Loucy (cell line): ENCODE measurements at regions not wholly inside any gene's neighbourhood (a gene's known extent, or its start where the extent isn't known, plus 50 kb on each side); places are given as distances from the start of the nearest gene placed in this dataset.

Experiments
- H2AFZ ChIP-seq: fragments of 200-600 bp; sonication (generic); 2 replicates; pipeline ENCODE4 v1.6.0; 2016; ENCODE audit warnings: antibody characterized with exemption, mild to moderate bottlenecking, low read length, moderate library complexity
- H3F3A ChIP-seq: fragments of 200-600 bp; 2 replicates; pipeline ENCODE4 v1.6.0; 2016; ENCODE audit warnings: antibody characterized with exemption, low read depth, mild to moderate bottlenecking
- H3K27me3 ChIP-seq: fragments of 200-600 bp; sonication (generic); 2 replicates; pipeline ENCODE4 v1.6.1; 2014; ENCODE audit warnings: low read length, mild to moderate bottlenecking; ENCODE audit not compliant: insufficient read depth, poor library complexity, severe bottlenecking
- H3K36me3 ChIP-seq: fragments of 200-600 bp; sonication (generic); 2 replicates; pipeline ENCODE4 v1.6.1; 2016; ENCODE audit warnings: low read length; ENCODE audit not compliant: insufficient read depth
- H3K4me1 ChIP-seq: fragments of 200-600 bp; sonication (generic); 2 replicates; pipeline ENCODE4 v1.5.1; 2014; ENCODE audit warnings: low read length, mild to moderate bottlenecking; ENCODE audit not compliant: insufficient read depth, poor library complexity, severe bottlenecking
- H3K4me2 ChIP-seq: fragments of 200-600 bp; sonication (generic); 2 replicates; pipeline ENCODE4 v1.6.0; 2014; ENCODE audit warnings: antibody characterized with exemption, low read length, low read depth, mild to moderate bottlenecking; ENCODE audit not compliant: poor library complexity, severe bottlenecking
- H3K4me3 ChIP-seq: fragments of 200-600 bp; sonication (generic); 2 replicates; pipeline ENCODE4 v1.5.1; 2014; ENCODE audit warnings: low read length, mild to moderate bottlenecking, mixed read lengths; ENCODE audit not compliant: poor library complexity, severe bottlenecking
- H3K79me2 ChIP-seq: fragments of 200-600 bp; sonication (generic); 2 replicates; pipeline ENCODE4 v1.6.1; 2014; ENCODE audit warnings: low read length; ENCODE audit not compliant: insufficient read depth
- H3K9ac ChIP-seq: fragments of 200-600 bp; sonication (generic); 2 replicates; pipeline ENCODE4 v1.6.0; 2014; ENCODE audit warnings: mild to moderate bottlenecking, low read depth, low read length, moderate library complexity; ENCODE audit not compliant: poor library complexity, severe bottlenecking
- H3K9me2 ChIP-seq: fragments of 200-600 bp; sonication (generic); replicated peaks from 2 replicates; pipeline ENCODE4 v1.6.1; 2016; ENCODE audit warnings: low read depth, low read length, mixed read lengths
- H3K9me3 ChIP-seq: fragments of 200-600 bp; sonication (generic); 2 replicates; pipeline ENCODE4 v1.6.1; 2014; ENCODE audit warnings: mild to moderate bottlenecking, antibody characterized with exemption, low read length, low read depth; ENCODE audit not compliant: insufficient read depth
- H4K20me1 ChIP-seq: fragments of 200-600 bp; sonication (generic); 2 replicates; pipeline ENCODE4 v1.6.0; 2014; ENCODE audit warnings: antibody characterized with exemption, low read length, mild to moderate bottlenecking; ENCODE audit not compliant: insufficient read depth, poor library complexity, severe bottlenecking
- CTCF ChIP-seq: fragments of 200-600 bp; sonication (generic); conservative IDR thresholded peaks from 2 replicates; pipeline ENCODE4 v1.5.1; 2014; ENCODE audit warnings: mild to moderate bottlenecking, antibody characterized with exemption, low read length
- EZH2phosphoT487 ChIP-seq: fragments of 200-600 bp; IDR thresholded peaks from 2 replicates; pipeline ENCODE4 v1.6.1; 2018; ENCODE audit warnings: antibody characterized with exemption, mild to moderate bottlenecking, moderate library complexity, borderline replicate concordance

DNA sequence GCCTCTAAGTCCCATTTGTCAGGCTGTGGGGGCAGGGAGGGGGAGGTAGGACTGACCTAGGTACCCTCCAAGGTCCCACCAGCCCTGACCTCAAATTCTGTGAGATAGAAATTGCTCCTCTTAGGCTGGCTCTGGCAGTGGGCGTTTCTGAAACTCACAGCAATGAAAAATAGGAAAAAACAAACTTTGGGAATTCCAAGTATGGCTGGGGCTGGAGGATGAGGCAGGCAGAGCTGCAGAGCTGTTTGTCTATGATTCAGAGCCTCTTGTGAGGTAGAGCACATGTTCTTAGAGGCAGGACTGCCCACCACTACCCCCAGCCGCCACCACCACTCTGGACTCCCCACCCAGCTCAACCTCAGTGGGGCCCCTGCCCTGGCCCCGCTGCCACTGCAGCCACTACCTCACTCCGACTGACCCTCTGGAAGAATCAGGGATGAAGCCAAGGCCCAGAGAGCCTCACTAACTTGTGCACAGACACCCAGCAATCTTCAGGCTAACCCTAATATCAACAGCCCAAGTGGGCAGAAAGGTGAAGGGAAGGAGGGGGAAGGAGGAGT, 98.2 kb downstream of the PJA1 start:
- Histone ChIP-seq H3K9me2 (no peaks in the 10 kb centered on the region), H3K36me3 (no peaks in the 10 kb centered on the region), H4K20me1 (no peaks in the 10 kb centered on the region), H3F3A (no peaks in the 10 kb centered on the region), H3K4me3 (no peak overlapping the region), H3K27me3 (no peaks in the 10 kb centered on the region), H2AFZ (no peak overlapping the region), H3K4me2 (no peak overlapping the region), H3K4me1 (no peaks in the 10 kb centered on the region), H3K79me2 (no peaks in the 10 kb centered on the region), H3K9me3 (no peaks in the 10 kb centered on the region), H3K9ac (no peak overlapping the region)
- no peak for TF ChIP-seq CTCF
- TF ChIP-seq EZH2phosphoT487, result no peak

- Histone ChIP-seq H3F3A (no peaks in the 10 kb centered on the region), H3K4me1 (no peaks in the 10 kb centered on the region), H3K36me3 (no peaks in the 10 kb centered on the region), H2AFZ (no peak overlapping the region), H3K9me2 (no peaks in the 10 kb centered on the region), H3K4me2 (no peak overlapping the region), H3K27me3 (no peaks in the 10 kb centered on the region), H4K20me1 (no peaks in the 10 kb centered on the region), H3K9ac (no peak overlapping the region), H3K9me3 (no peaks in the 10 kb centered on the region), H3K4me3 (no peak overlapping the region), H3K79me2 (no peaks in the 10 kb centered on the region)
- TF ChIP-seq CTCF (no peak), EZH2phosphoT487 (no peak)
Measured at GRCh38 chrX:69066021-69066757, 99.1 kb downstream of the PJA1 start.

DNA sequence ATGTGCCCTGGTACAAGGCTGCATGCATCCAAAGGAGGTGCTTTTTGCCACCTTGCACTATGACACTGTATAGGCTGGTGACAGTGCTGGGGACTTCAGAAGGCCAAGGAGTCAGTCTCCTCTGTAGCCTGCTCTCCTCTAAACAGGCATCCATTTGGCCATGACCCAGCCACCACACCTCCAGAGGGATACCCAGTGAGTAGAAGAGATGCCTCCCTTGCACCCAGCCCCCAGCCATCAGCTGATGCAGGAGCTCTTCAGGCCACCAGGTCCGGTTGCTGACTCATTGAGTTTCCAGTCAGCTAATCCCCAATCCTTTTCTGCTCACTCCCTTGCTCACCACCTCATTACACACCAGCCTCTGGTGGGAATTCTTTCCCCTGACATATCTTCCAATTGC, 99.8 kb downstream of the PJA1 start:
- H4K20me1 ChIP-seq, result no peaks in the 10 kb centered on the region
- H3K4me2 ChIP-seq, result no peak overlapping the region
- no peaks in the 10 kb centered on the region for H3K36me3 ChIP-seq
- H3K9me2 ChIP-seq, result no peaks in the 10 kb centered on the region
- H3K27me3 ChIP-seq, result no peaks in the 10 kb centered on the region
- no peaks in the 10 kb centered on the region for H3K9me3 ChIP-seq
- H3K79me2 ChIP-seq, result no peaks in the 10 kb centered on the region
- H3K4me1 ChIP-seq, result no peaks in the 10 kb centered on the region
- H2AFZ ChIP-seq, result no peak overlapping the region
- no peak for TF ChIP-seq EZH2phosphoT487
- no peak for TF ChIP-seq CTCF
- no peak overlapping the region for H3K4me3 ChIP-seq
- no peaks in the 10 kb centered on the region for H3F3A ChIP-seq
- H3K9ac ChIP-seq, result no peak overlapping the region
